ENCODE measurements at regions not wholly inside any gene's neighbourhood (a gene's known extent, or its start where the extent isn't known, plus 50 kb on each side); places are given as distances from the start of the nearest gene placed in this dataset.

DNA sequence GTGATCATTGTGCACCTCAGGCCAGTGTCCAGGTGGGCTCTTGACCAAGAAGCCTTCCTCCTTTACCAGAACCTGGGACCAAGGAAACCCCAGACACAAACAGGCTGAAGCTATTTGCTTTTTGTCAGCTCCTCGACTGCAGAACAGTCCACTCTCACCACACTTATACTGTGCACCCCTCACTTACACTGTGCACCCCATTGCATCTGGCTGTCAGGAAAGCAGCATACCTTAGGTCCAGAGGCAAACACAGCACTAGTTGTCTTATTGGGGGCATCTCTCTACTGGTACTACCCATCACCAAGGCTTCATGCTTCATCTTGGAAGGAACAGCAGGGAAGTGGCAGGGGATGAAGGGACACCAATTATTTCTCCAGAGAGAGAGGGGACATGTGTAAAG lies 198.1 kb downstream of the CXCL12 start:
- Histone ChIP-seq H3K27ac (replicated peaks in 1 of 4) (no peak overlapping the region), H3K27me3 (no peaks in the 10 kb centered on the region), H3K4me1 (peaks cover 0 to 13% (median 0%) of the 10 kb centered on the region in 4 donors), H3K36me3 (no peaks in the 10 kb centered on the region), H3K9me3 (no peaks in the 10 kb centered on the region), H3K4me3 (no peak overlapping the region)
- DNase-seq (ENCODE audit: extremely low spot score): peak; percentile 79
- TF ChIP-seq EP300 (IDR thresholded peaks at IDR 0.05): no peak
- TF ChIP-seq POLR2A (IDR thresholded peaks at IDR 0.05; ENCODE audit: low read depth): no peak
- TF ChIP-seq POLR2AphosphoS5 (IDR thresholded peaks at IDR 0.05): no peak
- TF ChIP-seq, protein P1, sequence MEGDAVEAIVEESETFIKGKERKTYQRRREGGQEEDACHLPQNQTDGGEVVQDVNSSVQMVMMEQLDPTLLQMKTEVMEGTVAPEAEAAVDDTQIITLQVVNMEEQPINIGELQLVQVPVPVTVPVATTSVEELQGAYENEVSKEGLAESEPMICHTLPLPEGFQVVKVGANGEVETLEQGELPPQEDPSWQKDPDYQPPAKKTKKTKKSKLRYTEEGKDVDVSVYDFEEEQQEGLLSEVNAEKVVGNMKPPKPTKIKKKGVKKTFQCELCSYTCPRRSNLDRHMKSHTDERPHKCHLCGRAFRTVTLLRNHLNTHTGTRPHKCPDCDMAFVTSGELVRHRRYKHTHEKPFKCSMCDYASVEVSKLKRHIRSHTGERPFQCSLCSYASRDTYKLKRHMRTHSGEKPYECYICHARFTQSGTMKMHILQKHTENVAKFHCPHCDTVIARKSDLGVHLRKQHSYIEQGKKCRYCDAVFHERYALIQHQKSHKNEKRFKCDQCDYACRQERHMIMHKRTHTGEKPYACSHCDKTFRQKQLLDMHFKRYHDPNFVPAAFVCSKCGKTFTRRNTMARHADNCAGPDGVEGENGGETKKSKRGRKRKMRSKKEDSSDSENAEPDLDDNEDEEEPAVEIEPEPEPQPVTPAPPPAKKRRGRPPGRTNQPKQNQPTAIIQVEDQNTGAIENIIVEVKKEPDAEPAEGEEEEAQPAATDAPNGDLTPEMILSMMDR (IDR thresholded peaks at IDR 0.05): no peak
- intact Hi-C loops (cut with DNase I): no loop called here
- 86% methylated on average over 1 of the region's 1 CpG for WGBS

DNA sequence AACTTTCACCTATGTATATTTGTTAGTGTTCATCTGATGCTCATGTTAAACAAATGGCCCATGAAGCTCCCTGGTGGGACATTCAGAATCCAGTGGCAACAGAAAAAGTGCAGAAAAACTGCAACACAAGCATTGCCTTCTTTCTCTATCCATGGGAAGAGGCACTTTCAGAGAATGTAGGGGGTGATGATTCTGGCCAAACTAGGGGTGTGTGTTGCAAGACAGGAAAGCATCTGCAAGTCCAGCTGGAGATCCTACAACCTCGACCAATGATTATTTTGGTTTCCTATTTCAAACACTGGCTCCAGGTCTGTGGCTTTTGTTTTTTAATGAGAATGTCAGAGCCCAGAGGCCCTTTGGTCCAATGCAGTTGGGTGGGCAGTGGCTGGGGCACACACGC lies 198.7 kb downstream of the CXCL12 start:
- Histone ChIP-seq H3K27me3 (no peaks in the 10 kb centered on the region), H3K9me3 (no peaks in the 10 kb centered on the region), H3K27ac (replicated peaks in 1 of 4) (no peak overlapping the region), H3K4me3 (no peak overlapping the region), H3K36me3 (no peaks in the 10 kb centered on the region), H3K4me1 (peaks cover 0 to 13% (median under 1%) of the 10 kb centered on the region in 4 donors)
- intact Hi-C loops (cut with DNase I): no loop called here
- TF ChIP-seq POLR2A (IDR thresholded peaks at IDR 0.05; ENCODE audit: low read depth) (no peak), POLR2AphosphoS5 (IDR thresholded peaks at IDR 0.05) (no peak), EP300 (IDR thresholded peaks at IDR 0.05) (no peak)
- TF ChIP-seq, protein P1 (IDR thresholded peaks at IDR 0.05): no peak
- 54% methylated on average over 2 of the region's 2 CpGs for WGBS
- DNase-seq (ENCODE audit: extremely low spot score): peak; percentile 91

DNA sequence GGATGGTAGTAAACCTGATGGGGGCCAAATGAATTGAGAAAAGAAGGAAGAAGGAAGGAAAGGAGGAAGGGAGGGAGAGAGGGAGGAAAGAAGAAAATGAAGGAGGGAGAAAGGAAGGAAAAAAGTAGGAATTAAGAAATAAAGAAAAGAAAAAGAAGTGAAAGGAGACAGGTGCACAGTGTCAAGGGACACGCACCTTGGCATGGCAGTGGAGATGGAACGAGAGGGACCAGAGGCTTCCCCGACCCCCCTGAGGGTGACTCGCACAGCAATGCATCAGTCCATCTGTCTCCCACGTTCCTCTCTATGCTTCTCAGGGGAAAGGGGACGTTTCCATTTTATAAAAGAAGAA lies 199.6 kb downstream of the CXCL12 start:
- intact Hi-C loops (cut with DNase I): no loop called here
- peak; percentile 72 for DNase-seq (ENCODE audit: extremely low spot score)
- Histone ChIP-seq H3K4me1 (peaks cover 0 to 15% (median 5%) of the 10 kb centered on the region in 4 donors), H3K36me3 (no peaks in the 10 kb centered on the region), H3K27ac (replicated peaks in 1 of 4) (no peak overlapping the region), H3K4me3 (no peak overlapping the region), H3K27me3 (no peaks in the 10 kb centered on the region), H3K9me3 (no peaks in the 10 kb centered on the region)
- TF ChIP-seq EP300 (IDR thresholded peaks at IDR 0.05): no peak
- TF ChIP-seq, protein P1 (IDR thresholded peaks at IDR 0.05): no peak
- TF ChIP-seq POLR2A (IDR thresholded peaks at IDR 0.05; ENCODE audit: low read depth): no peak
- TF ChIP-seq POLR2AphosphoS5 (IDR thresholded peaks at IDR 0.05): no peak
- WGBS: 77% methylated on average over 6 of the region's 6 CpGs

DNA sequence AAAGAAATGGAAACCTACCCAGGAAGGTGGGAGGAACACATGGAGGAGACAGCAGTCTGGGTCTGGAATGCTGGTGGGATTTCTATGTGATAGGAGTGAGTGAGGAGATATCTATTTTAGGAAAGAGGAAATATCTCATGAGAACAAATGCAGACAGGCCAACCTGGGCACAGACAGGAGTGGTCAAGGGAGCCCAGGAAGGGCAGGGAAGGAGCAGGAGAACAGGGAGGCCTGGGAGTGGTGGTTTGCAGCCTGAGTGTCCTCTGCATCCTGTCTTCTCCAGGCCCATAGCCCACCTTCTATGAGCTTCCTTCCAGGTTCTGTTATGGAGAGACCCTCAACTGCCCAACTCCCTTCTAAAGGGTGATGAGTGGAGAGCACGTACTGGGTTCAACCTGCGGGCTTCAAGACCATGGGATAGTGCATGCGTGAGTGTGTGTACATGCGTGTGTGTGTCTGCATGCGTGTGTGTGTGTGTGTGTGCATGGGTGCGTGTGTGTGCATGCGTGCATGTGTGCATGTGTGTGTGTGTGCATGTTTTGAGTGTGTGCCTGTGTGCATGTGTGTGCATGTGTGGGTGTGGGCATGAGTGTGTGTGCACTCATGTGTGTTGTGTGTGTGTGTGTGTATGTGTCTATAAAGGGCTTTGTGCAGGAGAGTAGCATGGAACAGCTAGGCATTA lies 200.1 kb downstream of the CXCL12 start:
- intact Hi-C loops (cut with DNase I): no loop called here
- DNase-seq (ENCODE audit: extremely low spot score): peak; percentile 62
- TF ChIP-seq POLR2A (IDR thresholded peaks at IDR 0.05; ENCODE audit: low read depth) (no peak), POLR2AphosphoS5 (IDR thresholded peaks at IDR 0.05) (no peak), EP300 (IDR thresholded peaks at IDR 0.05) (no peak)
- TF ChIP-seq, protein P1 (IDR thresholded peaks at IDR 0.05): no peak
- no peak overlapping the region for H3K27ac ChIP-seq (replicated peaks in 1 of 4)
- no peaks in the 10 kb centered on the region for H3K27me3 ChIP-seq
- peaks cover 0 to 21% (median 10%) of the 10 kb centered on the region in 4 donors for H3K4me1 ChIP-seq
- 88% methylated on average over 7 of the region's 7 CpGs for WGBS
- H3K4me3 ChIP-seq: no peak overlapping the region
- H3K36me3 ChIP-seq: no peaks in the 10 kb centered on the region
- no peaks in the 10 kb centered on the region for H3K9me3 ChIP-seq
